Pancreas (tissue), 10 donors: ENCODE measurements at regions not wholly inside any gene's neighbourhood (a gene's known extent, or its start where the extent isn't known, plus 50 kb on each side); places are given as distances from the start of the nearest gene placed in this dataset.

ENCODE experiments used
- ATAC-seq, 4 donors: fragments of 200-7000 bp; cut with Tn5 transposase; one replicate each; pipeline versions ENCODE4 v1.8.0 to v1.9.1; 2020; ENCODE audit warnings: mild to moderate bottlenecking in 4 of 4, moderate library complexity in 4 of 4
- DNase-seq, 6 donors: peaks; one replicate each; pipeline ENCODE4 v3.0.0-alpha.2; 2020
- FAIRE-seq: peaks from 2 replicates; lab custom pipeline; 2012; peaks lifted over from hg19 to GRCh38; lab: Jason Lieb, UNC
- H3K27ac ChIP-seq, 4 donors: fragments of 200-600 bp; sonication (generic); 1 replicate in 3 of 4; 2 replicates in 1 of 4; pipeline versions ENCODE4 v1.5.0 to v1.8.0; 2020
- H3K27me3 ChIP-seq, 4 donors: fragments of 200-600 bp; one replicate each; pipeline ENCODE4 v1.8.0; 2021
- H3K36me3 ChIP-seq, 3 donors: fragments of 200-600 bp; sonication (generic) in 1 of 3; one replicate each; pipeline versions ENCODE4 v1.5.0 to v1.8.0; 2020 to 2021
- H3K4me1 ChIP-seq, 3 donors: fragments of 200-600 bp; one replicate each; pipeline ENCODE4 v1.8.0; 2021
- H3K4me3 ChIP-seq, 4 donors: fragments of 200-600 bp; sonication (generic) in 2 of 4; one replicate each; pipeline versions ENCODE4 v1.5.0 to v1.8.0; 2020 to 2021
- H3K9me3 ChIP-seq, 4 donors: fragments of 200-600 bp; one replicate each; pipeline ENCODE4 v1.8.0; 2021
- WGBS, 2 donors: extraction: QIAGEN DNeasy Blood & Tissue Kit; methylation state at CpG; one replicate each; pipeline ENCODE4 v1.1.7; 2013; 5-methylcytosine and 5-hydroxymethylcytosine counted together
- intact Hi-C, 3 donors: fragments of 100-400 bp; cut with DNase I; formaldehyde crosslinking; loops; one replicate each; pipeline versions ENCODE4 v1.11.1 to v1.14.2; 2022
- TF ChIP-seq, protein P1 (sequence below), 4 donors: fragments of 200-600 bp; sonication (generic) in 3 of 4; IDR thresholded peaks; one replicate each; pipeline versions ENCODE4 v1.5.0 to v1.8.0; 2021; ENCODE audit warnings: antibody characterized with exemption in 4 of 4
- donor health status: healthy with polysubstance abuse.
- donor health status: DM: no; HTN: no; CAD: no; lungs with moderate emphysema.
- donor health status: DM: no; HTN: no; CAD: no.
- donor health status: control.
- donor health status: control.
- donor health status: Bipolar disorder and iron deficiency.
- donor health status: DM: yes; HTN: yes; CAD: no.
- donor health status: DM: no; HTN: no; CAD: no.
- donor health status: DM: no; HTN: no; CAD: no.
- donor health status: DM: yes; HTN: yes; CAD: no.

DNA sequence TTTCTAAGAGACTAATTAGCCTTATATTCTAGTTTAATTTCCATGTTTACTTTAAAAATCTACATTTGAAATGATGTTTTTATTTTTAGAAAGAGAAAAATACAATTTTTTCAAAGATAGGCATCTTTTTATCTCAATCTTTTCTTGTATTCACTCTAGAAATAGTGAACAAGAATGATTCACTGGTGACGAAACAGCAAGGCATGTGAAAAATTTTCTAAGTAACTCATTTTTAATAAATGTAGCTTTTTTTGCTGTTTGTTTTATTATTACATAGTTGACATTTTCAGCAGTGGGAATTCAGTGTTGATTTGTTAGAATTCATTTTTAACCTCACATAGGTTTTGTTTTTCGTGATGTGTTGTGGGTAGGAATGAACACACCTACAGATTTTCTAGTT is 1226.4 kb downstream of the NSUN3 start:
- ATAC-seq: no peak
- H3K4me3 ChIP-seq: no peak overlapping the region
- no peak overlapping the region for H3K27ac ChIP-seq
- WGBS, 2 donors: 75 to 88% methylated on average over 2 of the region's 2 CpGs
- H3K4me1 ChIP-seq: no peaks in the 10 kb centered on the region
- no peak for DNase-seq
- no peaks in the 10 kb centered on the region for H3K36me3 ChIP-seq
- no peaks in the 10 kb centered on the region for H3K27me3 ChIP-seq
- no peaks in the 10 kb centered on the region for H3K9me3 ChIP-seq
- TF ChIP-seq, protein P1, sequence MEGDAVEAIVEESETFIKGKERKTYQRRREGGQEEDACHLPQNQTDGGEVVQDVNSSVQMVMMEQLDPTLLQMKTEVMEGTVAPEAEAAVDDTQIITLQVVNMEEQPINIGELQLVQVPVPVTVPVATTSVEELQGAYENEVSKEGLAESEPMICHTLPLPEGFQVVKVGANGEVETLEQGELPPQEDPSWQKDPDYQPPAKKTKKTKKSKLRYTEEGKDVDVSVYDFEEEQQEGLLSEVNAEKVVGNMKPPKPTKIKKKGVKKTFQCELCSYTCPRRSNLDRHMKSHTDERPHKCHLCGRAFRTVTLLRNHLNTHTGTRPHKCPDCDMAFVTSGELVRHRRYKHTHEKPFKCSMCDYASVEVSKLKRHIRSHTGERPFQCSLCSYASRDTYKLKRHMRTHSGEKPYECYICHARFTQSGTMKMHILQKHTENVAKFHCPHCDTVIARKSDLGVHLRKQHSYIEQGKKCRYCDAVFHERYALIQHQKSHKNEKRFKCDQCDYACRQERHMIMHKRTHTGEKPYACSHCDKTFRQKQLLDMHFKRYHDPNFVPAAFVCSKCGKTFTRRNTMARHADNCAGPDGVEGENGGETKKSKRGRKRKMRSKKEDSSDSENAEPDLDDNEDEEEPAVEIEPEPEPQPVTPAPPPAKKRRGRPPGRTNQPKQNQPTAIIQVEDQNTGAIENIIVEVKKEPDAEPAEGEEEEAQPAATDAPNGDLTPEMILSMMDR (IDR thresholded peaks at IDR 0.05): no peak
- intact Hi-C loops: no loop called here
- peak; percentile 9 for FAIRE-seq

- Histone ChIP-seq H3K27me3 (no peaks in the 10 kb centered on the region), H3K36me3 (no peaks in the 10 kb centered on the region), H3K9me3 (no peaks in the 10 kb centered on the region), H3K27ac (no peak overlapping the region), H3K4me3 (no peak overlapping the region), H3K4me1 (peaks cover 0 to 5% (median 0%) of the 10 kb centered on the region in 3 donors)
- DNase-seq (no peak), FAIRE-seq (no peak), ATAC-seq (no peak)
- TF ChIP-seq, protein P1 (IDR thresholded peaks at IDR 0.05): no peak
- 56 to 72% methylated on average over 1 of the region's 1 CpG for WGBS, 2 donors
- intact Hi-C loops: no loop called here
Measured at GRCh38 chr3:95297581-95297980, 1234.7 kb downstream of the NSUN3 start.

DNA sequence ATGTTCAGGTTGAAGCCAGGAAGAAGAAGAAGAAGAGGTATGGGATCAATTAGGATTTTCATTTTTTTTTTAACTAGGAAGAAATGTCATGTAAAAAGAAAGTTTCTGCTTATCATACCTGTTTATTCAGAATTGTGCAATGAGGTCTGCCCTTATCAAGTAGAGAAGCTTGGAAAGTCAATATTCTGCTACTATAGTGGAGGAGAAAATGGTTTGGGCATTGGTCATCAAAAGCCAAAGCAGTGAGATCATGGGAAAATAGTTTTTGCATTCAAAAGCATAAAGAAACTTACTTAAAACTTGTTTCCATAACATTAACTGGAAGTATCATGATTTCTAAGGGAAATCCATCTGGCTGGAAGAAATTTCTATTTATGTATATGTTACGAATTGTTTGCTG is 1239.2 kb downstream of the NSUN3 start:
- Histone ChIP-seq H3K9me3 (no peaks in the 10 kb centered on the region), H3K27ac (peak overlapping the region in 1 of 4 donors; percentile 36), H3K4me1 (peaks cover 0 to 5% (median 0%) of the 10 kb centered on the region in 3 donors), H3K36me3 (no peaks in the 10 kb centered on the region), H3K4me3 (no peak overlapping the region), H3K27me3 (no peaks in the 10 kb centered on the region)
- DNase-seq (no peak), ATAC-seq (peak in 2 of 4 donors; percentile 71 to 81), FAIRE-seq (no peak)
- TF ChIP-seq, protein P1 (IDR thresholded peaks at IDR 0.05): no peak
- intact Hi-C loops: no loop called here
- WGBS, 2 donors: 79 to 83% methylated on average over 1 of the region's 1 CpG

- intact Hi-C loops: no loop called here
- 76 to 84% methylated on average over 2 of the region's 2 CpGs for WGBS, 2 donors
- DNase-seq (no peak), FAIRE-seq (no peak), ATAC-seq (no peak)
- H3K4me3 ChIP-seq: no peak overlapping the region
- H3K27me3 ChIP-seq: no peaks in the 10 kb centered on the region
- no peaks in the 10 kb centered on the region for H3K36me3 ChIP-seq
- H3K4me1 ChIP-seq: no peaks in the 10 kb centered on the region
- TF ChIP-seq, protein P1 (IDR thresholded peaks at IDR 0.05): no peak
- no peak overlapping the region for H3K27ac ChIP-seq
- no peaks in the 10 kb centered on the region for H3K9me3 ChIP-seq
Measured at GRCh38 chr3:95310560-95310959, 1247.7 kb downstream of the NSUN3 start.

- no peak for ATAC-seq
- Histone ChIP-seq H3K9me3 (no peaks in the 10 kb centered on the region), H3K4me3 (no peak overlapping the region), H3K36me3 (no peaks in the 10 kb centered on the region), H3K27me3 (no peaks in the 10 kb centered on the region), H3K27ac (no peak overlapping the region), H3K4me1 (no peaks in the 10 kb centered on the region)
- WGBS, 2 donors: 55 to 72% methylated on average over 2 of the region's 2 CpGs
- TF ChIP-seq, protein P1 (IDR thresholded peaks at IDR 0.05): no peak
- DNase-seq: no peak
- intact Hi-C loops: no loop called here
- no peak for FAIRE-seq
Measured at GRCh38 chr3:95311272-95311671, 1248.4 kb downstream of the NSUN3 start.
